ENCODE measurements at regions not wholly inside any gene's neighbourhood (a gene's known extent, or its start where the extent isn't known, plus 50 kb on each side); places are given as distances from the start of the nearest gene placed in this dataset.
"Not testable (repeated sequence)": the region's sequence is repeated elsewhere in the genome, so short reads cannot be mapped to it uniquely, and the experiment has no call there.

DNA sequence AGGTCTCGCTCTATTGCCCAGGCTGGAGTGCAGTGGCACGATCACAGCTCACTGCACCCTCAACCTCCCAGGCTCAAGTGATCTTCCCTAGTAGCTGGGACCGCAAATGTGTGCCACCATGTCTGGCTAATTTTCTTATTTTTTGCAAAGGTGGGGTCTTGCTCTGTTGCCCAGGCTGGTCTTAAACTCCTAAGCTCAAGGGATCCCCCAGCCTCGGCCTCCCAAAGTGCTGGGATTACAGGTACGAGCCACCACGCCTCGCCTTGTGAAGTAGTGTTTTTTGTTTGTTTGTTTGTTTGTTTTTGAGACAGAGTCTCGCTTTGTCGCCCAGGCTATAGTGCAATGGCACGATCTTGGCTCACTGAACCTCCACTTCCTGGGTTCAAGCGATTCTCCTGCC lies 125.5 kb downstream of the HAUS1 start:
- not testable (repeated sequence) for DNase-seq (ENCODE audit: low read depth)

DNA sequence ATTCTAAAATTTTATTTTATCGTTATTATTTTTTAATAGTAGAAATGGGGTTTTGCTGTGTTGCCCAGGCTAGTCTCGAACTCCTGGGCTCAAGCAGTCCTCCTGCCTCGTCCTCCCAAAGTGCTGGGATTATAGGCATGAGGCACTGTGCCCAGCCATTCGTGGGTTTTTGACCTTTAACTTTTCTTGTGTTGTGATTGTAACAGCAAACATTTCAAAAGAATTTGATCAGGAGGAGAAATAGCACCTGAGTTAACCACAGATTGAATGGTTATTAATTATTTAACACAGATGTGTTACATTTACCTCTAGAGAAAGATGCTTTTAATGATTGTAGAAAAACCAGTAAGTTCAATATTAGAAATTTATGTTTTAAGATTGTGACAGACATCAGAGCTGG lies 132.0 kb downstream of the HAUS1 start:
- no peak for DNase-seq (ENCODE audit: low read depth)

DNA sequence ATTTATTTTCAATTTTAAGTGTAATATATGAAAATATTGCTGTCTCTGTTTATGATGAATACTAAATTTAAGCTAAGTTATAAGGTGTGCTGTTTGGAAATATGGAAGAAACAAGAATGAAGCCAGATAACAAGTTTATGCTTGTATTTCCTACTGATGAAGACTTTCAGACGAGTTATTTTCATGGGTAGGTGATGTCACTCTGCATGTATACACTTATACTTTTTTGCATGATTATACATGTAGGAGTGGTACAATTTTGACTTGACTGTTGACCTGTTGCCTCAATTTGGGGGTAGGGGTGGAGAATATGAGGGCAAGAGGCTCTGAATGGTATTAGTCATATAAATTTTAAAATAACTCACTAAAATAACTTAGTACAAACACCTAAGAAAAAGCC lies 133.7 kb downstream of the HAUS1 start:
- DNase-seq (ENCODE audit: low read depth) = no peak

DNA sequence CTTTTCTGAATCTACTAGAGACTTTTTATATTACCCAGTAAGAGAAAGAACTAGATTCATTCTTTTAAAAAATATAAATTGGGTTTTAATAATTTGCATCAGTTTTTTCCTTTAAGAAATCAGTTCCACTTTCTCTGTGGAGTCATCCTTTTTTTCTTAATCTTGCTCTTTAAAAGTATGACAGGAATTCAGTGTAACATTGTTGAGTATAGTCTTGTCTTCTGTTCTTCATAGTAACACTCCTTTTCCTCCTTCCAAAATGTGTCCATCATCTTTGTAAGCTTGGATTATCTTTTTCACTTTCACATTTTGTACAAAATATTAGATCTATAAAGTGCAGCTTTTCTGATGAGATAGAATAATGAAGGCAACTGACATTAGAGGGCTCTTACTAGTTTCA lies 135.4 kb downstream of the HAUS1 start:
- DNase-seq (ENCODE audit: low read depth) = no peak

DNA sequence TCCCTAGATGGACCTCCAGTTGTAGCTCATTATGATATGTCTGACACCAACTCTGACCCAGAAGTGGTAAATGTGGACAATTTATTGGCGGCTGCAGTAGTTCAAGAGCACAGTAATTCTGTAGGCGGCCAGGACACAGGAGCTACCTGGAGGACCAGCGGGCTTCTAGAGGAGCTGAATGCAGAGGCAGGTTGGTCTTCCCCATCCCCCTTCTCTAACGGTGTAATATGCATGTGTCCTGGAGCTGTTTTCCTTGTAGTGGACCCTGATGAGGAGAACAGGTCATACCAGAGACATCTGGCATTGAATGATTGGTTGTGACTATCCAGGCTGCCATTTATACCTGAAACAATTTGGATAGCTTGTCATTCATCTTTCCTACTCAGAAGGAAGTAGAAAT lies 135.8 kb downstream of the HAUS1 start:
- DNase-seq (ENCODE audit: low read depth) = no peak

DNA sequence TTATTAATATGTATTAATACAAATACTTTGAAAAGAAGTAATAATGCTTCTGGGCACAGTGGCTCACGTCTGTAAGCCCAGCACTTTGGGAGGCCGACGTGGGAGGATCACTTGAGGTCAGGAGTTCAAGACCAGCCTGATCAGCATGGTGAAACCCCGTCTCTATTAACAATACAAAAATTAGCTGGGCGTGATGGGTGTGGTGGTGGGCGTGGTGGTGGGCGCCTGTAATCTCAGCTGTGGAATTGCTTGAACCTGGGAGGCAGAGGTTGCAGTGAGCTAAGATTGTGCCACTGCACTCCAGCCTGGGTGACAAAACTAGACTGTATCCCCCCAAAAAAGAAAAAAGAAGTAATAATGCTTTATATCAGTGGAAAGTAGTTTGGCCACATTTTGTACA lies 137.2 kb downstream of the HAUS1 start:
- DNase-seq (ENCODE audit: low read depth) = not testable (repeated sequence)

DNA sequence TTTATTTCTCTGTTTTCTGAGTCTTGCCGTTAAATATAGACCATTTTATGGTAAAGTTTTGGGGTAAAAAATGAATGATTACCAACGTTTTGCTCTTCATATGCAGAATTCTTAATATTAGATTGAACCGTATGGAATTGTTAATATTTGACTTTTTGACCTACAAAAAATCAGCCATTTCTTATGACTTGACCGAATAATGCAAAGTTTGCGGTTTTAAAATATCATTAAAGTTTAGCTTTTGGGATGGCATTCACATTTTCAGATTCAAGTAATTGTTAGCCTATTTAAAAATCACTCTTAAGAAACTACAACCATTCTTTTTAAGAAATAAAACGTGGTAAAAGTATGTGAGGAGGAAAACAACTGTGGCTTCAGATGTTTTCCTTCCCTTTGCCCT lies 138.0 kb downstream of the HAUS1 start:
- DNase-seq (ENCODE audit: low read depth) = no peak

DNA sequence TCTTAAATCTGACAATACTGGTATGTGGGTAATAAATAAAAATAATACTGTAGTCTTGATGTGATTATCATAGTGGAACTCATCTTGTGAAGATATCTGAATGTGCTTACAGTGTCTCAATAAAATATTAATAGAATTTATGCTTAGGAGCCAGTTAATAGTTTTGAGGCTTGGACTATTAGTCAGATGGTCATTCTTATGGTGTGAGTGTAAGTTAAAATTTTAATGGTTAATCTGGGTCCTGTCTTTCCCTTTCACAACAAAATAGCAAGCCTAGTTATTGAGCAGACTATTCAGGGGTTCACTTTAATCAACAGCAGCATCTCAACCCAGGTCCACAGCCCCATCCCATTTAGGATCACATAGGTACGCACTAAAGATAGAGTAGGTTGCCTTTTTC lies 138.9 kb downstream of the HAUS1 start:
- DNase-seq (ENCODE audit: low read depth) = no peak

DNA sequence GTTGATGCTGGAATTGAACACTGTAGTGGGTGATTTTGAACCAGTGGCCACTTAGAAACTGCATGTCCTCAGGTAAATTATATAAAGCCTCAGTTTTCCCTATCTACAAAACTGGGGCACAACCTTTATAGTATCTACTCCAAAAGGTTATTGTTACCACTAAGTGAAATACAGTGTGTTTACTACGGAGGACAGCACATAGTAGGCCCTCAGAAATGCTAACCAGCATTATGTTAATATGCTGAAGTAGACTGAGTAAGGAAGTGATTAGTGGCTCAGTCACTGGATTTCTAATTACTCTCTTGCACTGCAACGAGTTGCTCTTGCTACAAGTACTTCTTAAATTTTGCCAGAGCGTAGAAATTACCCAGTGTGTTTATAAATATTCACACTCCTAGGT lies 139.5 kb downstream of the HAUS1 start:
- no peak for DNase-seq (ENCODE audit: low read depth)

DNA sequence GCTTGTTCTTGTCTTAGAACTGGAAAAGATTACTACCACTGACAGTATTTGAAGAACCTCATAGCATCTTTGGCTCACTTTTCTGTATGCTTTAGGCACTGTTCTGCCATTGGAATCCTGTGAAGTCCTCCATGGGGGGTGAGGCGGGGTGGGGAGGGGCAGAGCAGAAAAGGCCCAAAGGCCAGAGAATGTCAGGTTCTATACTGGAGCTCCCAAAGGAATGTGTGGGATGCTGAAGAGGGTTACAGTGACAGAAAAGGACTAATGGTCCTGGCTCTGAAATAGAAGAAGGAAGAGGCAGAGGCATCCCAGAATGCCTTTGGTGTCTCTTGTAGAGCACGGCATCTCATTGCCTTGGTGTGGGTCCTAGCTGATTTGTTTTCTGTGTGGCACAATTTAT lies 141.9 kb downstream of the HAUS1 start:
- no peak for DNase-seq (ENCODE audit: low read depth)

DNA sequence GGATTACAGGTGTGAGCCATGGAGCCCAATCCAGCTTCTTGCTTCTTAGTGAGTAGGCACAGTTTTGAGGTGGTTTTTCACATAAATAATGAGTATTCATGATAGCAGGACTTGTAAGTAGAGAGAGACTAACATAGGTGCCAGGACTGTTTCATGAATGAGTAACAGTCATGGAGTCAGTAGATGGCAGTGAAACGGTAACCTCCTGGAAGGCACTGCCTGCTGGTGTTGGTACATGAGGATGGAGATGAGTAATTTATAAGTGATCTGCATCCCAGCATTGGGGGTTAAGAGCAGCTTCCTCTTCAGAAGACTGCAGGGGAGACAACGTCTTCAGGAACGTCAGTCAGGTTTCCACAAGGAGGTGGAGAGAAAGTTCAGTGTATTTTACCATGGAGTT lies 143.8 kb downstream of the HAUS1 start:
- no peak for DNase-seq (ENCODE audit: low read depth)

DNA sequence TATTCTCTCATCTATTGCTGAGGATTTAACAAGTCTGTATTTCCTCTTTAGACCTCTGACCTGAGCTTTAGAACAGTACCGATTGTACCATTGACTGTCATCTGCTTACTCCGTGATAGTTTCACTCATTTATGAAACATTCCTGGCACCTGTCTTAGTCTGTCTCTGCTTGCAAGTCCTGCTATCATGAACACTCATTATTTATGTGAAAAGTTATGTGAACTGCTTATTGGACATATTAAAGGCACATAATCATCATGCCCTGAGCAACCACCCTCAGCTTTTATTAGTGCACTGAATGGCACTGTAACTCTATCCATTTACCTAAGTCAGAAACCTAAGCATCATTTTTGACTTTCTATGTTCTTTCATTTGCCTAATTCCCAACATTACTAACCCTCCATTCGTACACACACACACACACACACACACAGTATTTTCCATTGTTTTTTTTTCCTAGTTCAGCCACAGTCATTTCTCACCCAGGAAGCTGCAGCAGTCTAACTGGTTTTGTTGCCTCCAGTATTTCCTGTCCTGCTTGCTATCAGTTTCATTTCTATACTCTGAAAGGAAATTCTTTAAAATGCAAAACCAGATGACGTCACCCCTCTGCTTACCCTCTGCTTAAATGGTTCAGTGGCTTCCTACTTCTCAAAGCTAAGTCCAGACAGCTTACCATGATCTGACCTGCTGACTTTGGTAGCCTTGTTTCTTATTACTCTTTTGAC lies 146.1 kb downstream of the HAUS1 start:
- DNase-seq (ENCODE audit: low read depth) = no peak

DNA sequence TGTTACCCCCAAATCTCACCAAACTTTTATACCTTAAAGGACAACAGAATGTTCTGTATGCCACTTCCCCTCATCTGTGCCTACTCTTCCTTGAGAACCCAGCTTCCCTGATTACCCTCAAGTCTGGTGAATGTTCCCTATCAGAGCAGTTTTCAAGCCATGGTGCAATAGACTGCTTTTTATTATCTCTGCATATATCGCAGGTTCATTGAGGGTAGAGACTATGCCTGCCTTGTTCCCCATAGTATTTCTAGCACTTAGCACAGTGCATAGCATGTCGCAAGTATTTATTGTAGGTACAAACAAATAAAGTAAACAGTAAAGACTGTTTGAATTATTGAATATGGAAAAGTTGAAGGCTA lies 146.6 kb downstream of the HAUS1 start:
- no peak for DNase-seq (ENCODE audit: low read depth)

DNA sequence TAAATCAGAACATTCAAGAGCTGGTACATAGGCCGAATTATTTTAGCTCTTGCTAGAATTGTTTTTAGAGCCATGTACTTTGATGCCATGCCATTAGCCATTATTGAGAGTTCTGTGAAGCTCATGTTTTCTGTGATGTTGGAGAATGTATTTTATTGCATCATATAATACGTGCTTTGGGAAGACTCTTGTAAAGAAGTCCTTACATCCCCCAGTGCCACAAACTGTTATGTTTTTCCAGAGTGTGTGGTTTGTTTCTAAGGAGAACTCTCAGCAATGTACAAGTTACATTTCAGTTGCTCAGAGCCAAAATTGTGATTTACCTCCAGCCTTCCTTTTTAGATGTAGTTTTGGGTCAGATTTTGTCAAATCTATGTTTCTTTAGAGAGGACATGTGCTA lies 148.6 kb downstream of the HAUS1 start:
- no peak for DNase-seq (ENCODE audit: low read depth)

DNA sequence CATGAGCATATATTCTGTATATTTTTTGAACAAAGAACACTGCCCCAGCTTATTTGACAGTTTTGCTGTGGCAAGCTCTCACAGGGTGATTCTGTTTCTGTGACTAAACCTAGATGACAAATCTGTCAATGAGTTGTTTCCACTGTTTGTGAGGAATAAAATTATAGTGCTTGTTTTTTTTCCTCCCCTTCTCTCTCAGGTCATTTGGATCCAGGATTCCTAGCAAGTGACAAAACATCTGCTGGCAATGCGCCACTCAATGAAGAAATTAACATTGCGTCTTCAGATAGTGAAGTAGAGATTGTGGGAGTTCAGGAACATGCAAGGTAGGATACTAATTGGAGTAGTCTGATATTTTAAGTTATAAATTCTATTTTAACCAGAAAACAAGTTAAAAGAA lies 149.3 kb downstream of the HAUS1 start:
- DNase-seq (ENCODE audit: low read depth) = no peak

DNA sequence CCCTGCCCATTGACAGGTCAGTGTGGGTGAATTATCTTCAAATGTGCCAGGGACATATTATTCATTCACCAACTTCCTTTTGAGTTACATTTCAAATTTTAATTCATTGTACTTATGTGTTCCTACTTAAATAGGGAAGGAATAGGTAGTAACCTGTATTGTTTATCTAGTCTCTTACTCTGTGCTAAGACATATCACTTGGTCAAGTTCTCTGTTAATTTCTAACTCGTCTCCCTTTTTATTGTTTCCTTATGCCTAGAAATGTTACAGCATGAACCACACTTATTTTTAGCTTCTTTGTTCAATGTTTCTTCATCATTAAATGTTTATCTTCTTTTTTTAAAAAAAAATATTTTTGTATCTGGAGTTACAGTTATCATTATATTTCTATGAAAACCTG lies 151.9 kb downstream of the HAUS1 start:
- no peak for DNase-seq (ENCODE audit: low read depth)

DNA sequence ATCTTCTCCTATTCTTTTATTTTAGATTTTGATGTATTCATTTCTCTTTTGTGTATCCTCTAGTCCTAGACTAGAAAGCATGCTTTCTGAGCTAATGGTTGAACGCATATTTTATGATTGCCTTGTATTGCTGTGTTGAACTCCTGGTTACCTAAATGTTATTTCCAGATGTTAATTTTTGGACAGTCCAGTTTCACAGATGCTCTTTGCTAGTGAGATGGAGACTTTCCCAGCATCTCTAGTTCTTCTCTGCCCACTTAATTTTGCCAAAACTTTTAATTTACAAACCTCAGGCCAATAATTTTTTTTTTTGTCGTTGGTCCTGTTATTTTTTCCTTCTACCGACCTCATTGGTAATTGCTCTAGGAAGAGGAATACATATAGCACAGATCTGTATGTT lies 153.2 kb downstream of the HAUS1 start:
- DNase-seq (ENCODE audit: low read depth) = no peak

DNA sequence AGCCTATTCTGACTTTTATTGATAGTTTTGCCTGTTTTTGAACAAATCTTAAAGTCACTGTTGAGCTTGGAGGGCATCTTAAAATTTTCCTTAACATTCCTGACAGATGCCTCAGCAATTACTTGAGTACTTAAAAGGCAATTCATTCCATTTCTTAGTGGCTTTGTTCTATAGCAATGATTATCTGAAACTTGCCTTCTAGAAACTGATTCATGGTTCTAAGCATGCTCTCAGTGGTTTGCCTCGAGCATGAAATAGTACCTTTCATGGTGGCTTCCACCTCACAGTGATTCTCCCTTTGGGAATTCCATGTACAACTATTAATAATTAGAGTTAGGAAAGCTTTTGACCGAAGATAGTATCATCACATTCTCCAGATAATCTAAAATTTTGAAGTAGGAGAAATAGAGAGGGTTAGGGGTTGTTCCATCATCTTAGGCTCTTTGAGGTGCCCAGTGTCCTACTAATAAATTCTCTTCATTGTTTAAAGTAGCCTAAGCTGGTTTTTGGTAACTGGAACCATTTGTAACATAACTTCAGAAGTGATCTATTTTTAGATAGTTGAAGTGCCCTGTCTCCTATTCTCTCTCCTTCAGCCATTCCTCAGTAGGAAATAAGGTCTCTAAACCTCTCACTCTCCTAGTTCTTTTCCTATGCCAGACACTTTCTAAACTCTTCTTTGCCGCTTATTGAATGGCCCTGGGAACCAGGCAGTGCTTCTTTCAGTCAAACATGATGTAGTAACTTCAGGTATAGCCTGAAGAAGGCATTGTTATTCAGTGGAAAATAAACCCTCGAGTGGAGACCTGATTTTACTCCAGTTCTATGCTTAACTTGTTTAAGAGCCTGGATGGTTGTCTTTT lies 156.1 kb downstream of the HAUS1 start:
- DNase-seq (ENCODE audit: low read depth) = no peak

DNA sequence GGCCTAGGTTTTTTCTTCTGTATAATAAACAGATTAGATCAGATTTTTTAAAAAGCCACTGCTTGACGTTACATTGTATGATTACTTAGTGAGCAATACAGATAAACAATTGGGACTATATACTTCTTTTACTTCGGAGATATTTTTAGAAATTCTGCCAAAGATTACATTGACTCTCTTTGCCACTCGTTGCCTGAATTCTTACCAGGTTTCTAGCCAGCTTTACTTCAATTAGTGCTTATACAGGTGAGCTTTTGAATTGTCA lies 156.6 kb downstream of the HAUS1 start:
- no peak for DNase-seq (ENCODE audit: low read depth)

DNA sequence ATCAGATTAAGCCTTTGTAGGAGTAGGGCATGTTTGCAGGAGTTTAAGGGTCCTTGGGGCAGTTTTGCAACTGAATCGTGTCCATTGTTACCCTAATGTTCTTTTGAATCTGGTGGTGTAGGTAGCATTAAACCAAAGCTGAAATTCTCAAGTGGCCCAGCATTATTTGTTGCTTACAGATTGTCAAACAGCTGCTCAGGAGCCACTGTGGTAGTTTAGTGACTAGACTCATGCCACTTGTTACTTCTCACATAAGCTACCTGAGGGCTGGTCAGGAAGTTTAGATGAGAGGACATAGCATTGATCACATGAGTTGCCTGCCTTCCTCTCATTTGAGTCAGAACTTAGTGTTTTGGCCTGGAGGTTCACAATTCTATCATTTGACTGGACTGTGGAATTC lies 157.6 kb downstream of the HAUS1 start:
- no peak for DNase-seq (ENCODE audit: low read depth)

DNA sequence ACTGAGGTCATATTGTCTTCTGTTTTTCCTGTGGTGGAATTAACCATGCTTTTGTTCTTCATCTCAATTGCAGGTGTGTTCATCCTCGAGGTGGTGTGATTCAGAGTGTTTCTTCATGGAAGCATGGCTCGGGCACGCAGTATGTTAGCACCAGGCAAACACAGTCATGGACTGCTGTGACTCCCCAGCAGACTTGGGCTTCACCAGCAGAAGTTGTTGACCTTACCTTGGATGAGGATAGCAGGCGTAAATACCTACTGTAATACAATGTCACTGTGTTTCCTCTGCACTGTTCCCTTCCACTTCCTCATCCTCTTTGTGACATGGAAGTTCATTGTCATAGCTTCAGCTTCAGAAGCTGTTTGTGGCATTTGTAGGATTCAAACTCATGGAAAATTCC lies 158.7 kb downstream of the HAUS1 start:
- DNase-seq (ENCODE audit: low read depth) = no peak

DNA sequence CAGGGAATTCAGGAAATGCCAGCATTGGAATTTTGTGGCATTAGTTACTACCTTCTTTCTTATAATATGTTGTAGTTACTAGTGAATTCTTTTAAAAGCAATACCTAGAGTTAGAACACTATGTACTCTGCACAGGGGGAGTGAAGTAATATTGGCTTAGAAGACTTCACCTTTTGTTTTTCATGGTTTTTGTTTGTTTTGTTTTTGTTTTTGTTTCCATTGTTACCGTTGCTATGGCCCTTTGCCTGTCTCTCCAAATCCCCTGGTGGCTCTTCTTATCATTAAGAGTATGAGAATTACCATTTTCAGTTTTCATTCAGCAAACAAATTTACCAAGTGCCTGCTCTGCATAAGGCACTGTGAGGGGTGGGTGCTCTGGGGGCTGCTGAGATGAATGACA lies 160.1 kb downstream of the HAUS1 start:
- DNase-seq (ENCODE audit: low read depth) = no peak

DNA sequence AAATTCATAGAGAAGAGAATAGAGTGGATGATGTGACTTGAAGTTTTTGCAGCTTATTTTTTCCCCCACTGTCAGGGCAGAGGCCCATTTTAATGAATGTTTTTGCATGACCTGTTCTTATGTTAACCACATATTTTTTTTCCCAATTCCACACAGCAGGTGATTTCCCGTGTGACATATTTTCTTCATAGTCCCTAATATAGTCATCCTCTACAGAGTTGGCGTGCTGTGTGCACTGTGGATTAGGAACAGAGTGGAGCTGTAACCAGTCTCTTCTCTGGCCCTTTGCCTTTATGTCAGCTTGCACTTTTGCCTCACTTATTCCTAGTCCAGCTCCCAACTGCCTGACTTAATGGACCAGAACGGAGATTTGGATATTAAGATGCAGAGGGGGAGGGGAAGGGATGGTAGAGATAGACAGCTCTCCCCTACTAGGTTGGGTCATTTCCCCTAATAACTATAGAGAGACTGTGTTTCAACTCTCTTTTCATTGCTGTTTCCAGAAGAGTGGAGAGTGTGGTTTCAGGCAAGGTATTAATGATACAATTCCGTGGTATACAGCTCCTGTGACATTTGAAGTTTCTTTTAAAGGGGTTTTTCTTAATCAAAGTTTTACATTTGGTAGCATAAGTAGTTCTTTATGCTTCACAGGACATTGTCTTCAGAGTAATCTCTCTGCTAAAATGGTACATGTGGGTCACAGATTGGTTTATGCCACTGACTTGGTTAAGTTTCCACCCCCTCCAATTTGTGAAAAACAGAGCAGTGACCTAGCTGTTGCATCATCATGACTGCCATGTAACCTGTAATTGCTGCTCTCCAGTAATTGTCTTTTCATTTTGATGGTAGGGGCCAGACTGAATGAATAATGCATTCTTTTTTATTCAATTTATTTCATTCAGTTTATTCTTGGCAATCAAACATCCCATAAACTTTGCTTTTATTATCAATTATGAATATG lies 161.3 kb downstream of the HAUS1 start:
- DNase-seq (ENCODE audit: low read depth) = no peak
